ENCODE measurements at regions not wholly inside any gene's neighbourhood (a gene's known extent, or its start where the extent isn't known, plus 50 kb on each side); places are given as distances from the start of the nearest gene placed in this dataset.

DNA sequence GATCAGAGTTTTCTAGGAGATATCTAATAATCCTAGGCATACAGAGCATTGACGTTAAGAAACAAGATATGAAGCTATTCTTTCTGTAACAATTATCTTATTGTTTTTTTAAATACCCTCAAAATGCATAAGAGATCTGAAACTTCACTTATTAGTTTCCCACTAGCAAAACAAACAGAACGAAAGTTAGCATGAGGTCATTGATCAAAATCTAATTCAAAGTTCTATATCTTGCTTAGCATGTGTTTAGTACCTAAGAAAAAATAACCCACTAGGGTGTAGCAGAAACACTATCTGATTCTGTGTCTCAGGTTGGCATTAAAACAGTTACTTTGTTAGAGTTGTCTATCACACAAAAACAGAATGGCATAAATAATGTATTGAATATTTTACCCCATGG is 1288.4 kb downstream of the EPHA7 start:
- Histone ChIP-seq H3K79me2 (ENCODE audit: low read depth) (no peaks in the 10 kb centered on the region), H4K20me1 (ENCODE audit: insufficient read depth) (no peaks in the 10 kb centered on the region), H3F3A (ENCODE audit: insufficient read depth, low read depth) (no peaks in the 10 kb centered on the region), H3K9me3 (ENCODE audit: insufficient read depth, low read depth) (no peaks in the 10 kb centered on the region), H3K27me3 (ENCODE audit: insufficient read depth, low read depth) (no peaks in the 10 kb centered on the region), H3K9me2 (ENCODE audit: insufficient read depth) (no peaks in the 10 kb centered on the region), H3K27ac (no peak overlapping the region), H2AFZ (no peak overlapping the region), H3K4me1 (replicated peaks; ENCODE audit: insufficient read depth) (peaks cover 12% of the 10 kb centered on the region; the same call in 1 of the 2 replicates), H3K4me2 (no peak overlapping the region), H3K4me3 (no peak overlapping the region), H3K36me3 (ENCODE audit: low read depth) (no peaks in the 10 kb centered on the region)
- intact Hi-C loops (cut with micrococcal nuclease; ENCODE audit: unreplicated experiment), result no loop called here
- BruUV-seq (replicated peaks), result no TSS peak
- POLR2A ChIA-PET (ENCODE audit: unreplicated experiment), result no interaction called here
- DNase-seq, result no peak
- CTCF ChIA-PET, result no interaction called here
- TF ChIP-seq, protein P1, sequence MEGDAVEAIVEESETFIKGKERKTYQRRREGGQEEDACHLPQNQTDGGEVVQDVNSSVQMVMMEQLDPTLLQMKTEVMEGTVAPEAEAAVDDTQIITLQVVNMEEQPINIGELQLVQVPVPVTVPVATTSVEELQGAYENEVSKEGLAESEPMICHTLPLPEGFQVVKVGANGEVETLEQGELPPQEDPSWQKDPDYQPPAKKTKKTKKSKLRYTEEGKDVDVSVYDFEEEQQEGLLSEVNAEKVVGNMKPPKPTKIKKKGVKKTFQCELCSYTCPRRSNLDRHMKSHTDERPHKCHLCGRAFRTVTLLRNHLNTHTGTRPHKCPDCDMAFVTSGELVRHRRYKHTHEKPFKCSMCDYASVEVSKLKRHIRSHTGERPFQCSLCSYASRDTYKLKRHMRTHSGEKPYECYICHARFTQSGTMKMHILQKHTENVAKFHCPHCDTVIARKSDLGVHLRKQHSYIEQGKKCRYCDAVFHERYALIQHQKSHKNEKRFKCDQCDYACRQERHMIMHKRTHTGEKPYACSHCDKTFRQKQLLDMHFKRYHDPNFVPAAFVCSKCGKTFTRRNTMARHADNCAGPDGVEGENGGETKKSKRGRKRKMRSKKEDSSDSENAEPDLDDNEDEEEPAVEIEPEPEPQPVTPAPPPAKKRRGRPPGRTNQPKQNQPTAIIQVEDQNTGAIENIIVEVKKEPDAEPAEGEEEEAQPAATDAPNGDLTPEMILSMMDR (conservative IDR thresholded peaks at IDR 0.05), result no peak
- TF ChIP-seq EZH2 (IDR thresholded peaks at IDR 0.05; ENCODE audit: low read depth), result no peak

DNA sequence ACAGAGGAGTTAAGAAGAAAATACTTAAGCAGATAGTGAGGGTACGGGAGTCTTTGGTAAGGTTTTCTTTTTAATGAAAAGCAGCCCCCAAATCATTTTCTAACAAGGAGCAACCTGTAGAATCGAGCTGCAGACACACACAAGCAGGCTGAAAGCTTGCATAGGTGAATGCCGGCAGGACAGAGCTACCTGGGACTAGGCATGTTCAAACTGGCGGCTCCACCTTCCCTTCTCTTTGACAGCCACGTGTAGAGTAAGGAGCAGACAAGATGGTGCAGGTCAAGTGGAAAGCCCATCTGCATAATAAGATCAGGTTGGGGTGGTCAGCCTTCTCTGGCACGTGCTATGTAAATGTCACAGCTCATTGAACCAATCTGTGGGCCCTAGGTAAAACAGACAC is 1292.4 kb downstream of the EPHA7 start:
- H3K9me2 ChIP-seq (ENCODE audit: insufficient read depth), result no peaks in the 10 kb centered on the region
- no peak for TF ChIP-seq EZH2 (IDR thresholded peaks at IDR 0.05; ENCODE audit: low read depth)
- TF ChIP-seq, protein P1 (conservative IDR thresholded peaks at IDR 0.05), result no peak
- POLR2A ChIA-PET (ENCODE audit: unreplicated experiment), result no interaction called here
- H3K4me2 ChIP-seq, result no peak overlapping the region
- H3K36me3 ChIP-seq (ENCODE audit: low read depth), result no peaks in the 10 kb centered on the region
- CTCF ChIA-PET, result no interaction called here
- no peak overlapping the region for H2AFZ ChIP-seq
- no peaks in the 10 kb centered on the region for H3F3A ChIP-seq (ENCODE audit: insufficient read depth, low read depth)
- intact Hi-C loops (cut with micrococcal nuclease; ENCODE audit: unreplicated experiment), result loop anchor here (10.0 kb wide), 1 partner anchor 518 kb away; no protein-coding TSS in a partner anchor
- H3K27ac ChIP-seq, result no peak overlapping the region
- H3K4me1 ChIP-seq (replicated peaks; ENCODE audit: insufficient read depth), result peaks cover 14% of the 10 kb centered on the region; the same call in 1 of the 2 replicates
- H3K27me3 ChIP-seq (ENCODE audit: insufficient read depth, low read depth), result no peaks in the 10 kb centered on the region
- H4K20me1 ChIP-seq (ENCODE audit: insufficient read depth), result no peaks in the 10 kb centered on the region
- DNase-seq, result no peak
- no peaks in the 10 kb centered on the region for H3K9me3 ChIP-seq (ENCODE audit: insufficient read depth, low read depth)
- H3K79me2 ChIP-seq (ENCODE audit: low read depth), result no peaks in the 10 kb centered on the region
- H3K4me3 ChIP-seq, result no peak overlapping the region
- BruUV-seq (replicated peaks), result no TSS peak

DNA sequence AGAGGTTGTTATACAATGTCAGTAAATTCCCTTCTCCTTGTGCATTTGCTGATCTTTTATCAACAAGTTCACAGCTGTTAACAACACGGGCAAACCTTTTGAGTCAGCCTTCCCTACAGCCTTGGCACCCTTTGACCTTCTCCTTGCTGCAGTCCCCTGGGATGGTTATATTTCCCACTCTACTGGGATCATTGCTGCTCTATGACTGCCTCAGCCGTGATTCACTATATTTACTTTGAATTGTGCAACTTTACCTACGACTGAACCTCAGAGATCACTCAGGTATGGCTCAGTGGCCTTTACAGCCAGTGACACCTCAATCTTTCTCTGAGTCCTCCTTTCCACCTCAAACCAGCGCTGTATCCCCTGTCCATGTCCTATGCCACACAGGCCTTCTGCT is 1293.3 kb downstream of the EPHA7 start:
- Histone ChIP-seq H3K4me2 (0 out of 2 replicates have a peak overlapping the region, but pooled peaks have one; percentile 10), H3K27ac (no peak overlapping the region), H3K4me3 (no peak overlapping the region), H3K79me2 (ENCODE audit: low read depth) (no peaks in the 10 kb centered on the region), H3K36me3 (ENCODE audit: low read depth) (no peaks in the 10 kb centered on the region), H3K4me1 (replicated peaks; ENCODE audit: insufficient read depth) (0 out of 2 replicates have a peak, but pooled peaks cover 12% of the 10 kb centered on the region), H2AFZ (no peak overlapping the region), H3K9me3 (ENCODE audit: insufficient read depth, low read depth) (no peaks in the 10 kb centered on the region), H3K27me3 (ENCODE audit: insufficient read depth, low read depth) (no peaks in the 10 kb centered on the region), H3K9me2 (ENCODE audit: insufficient read depth) (no peaks in the 10 kb centered on the region), H4K20me1 (ENCODE audit: insufficient read depth) (no peaks in the 10 kb centered on the region), H3F3A (ENCODE audit: insufficient read depth, low read depth) (no peaks in the 10 kb centered on the region)
- POLR2A ChIA-PET (ENCODE audit: unreplicated experiment), result interaction anchor here (0.6 kb wide), 1 partner anchor 327 kb away, joined by 8 read pairs; no protein-coding TSS in a partner anchor
- BruUV-seq (replicated peaks), result no TSS peak
- CTCF ChIA-PET, result no interaction called here
- TF ChIP-seq, protein P1 (conservative IDR thresholded peaks at IDR 0.05), result no peak
- TF ChIP-seq EZH2 (IDR thresholded peaks at IDR 0.05; ENCODE audit: low read depth), result no peak
- peak; percentile 35 to 69 for DNase-seq
- intact Hi-C loops (cut with micrococcal nuclease; ENCODE audit: unreplicated experiment), result loop anchor here (10.0 kb wide), 1 partner anchor 519 kb away; no protein-coding TSS in a partner anchor
